AG10803 (cell line): ENCODE measurements at regions not wholly inside any gene's neighbourhood (a gene's known extent, or its start where the extent isn't known, plus 50 kb on each side); places are given as distances from the start of the nearest gene placed in this dataset.

Source experiments
- DNase-seq: peaks from one replicate; pipeline ENCODE4 v3.0.0; 2010; ENCODE audit warnings: low read depth
- H3K4me3 ChIP-seq: 2 replicates; pipeline ENCODE4 v1.5.1; 2011; ENCODE audit warnings: mild to moderate bottlenecking, low read length, control low read depth
- TF ChIP-seq, protein P1 (sequence below): conservative IDR thresholded peaks from 2 replicates; pipeline ENCODE4 v1.5.1; 2011; ENCODE audit warnings: mild to moderate bottlenecking, low read length, control low read depth, inconsistent platforms

DNA sequence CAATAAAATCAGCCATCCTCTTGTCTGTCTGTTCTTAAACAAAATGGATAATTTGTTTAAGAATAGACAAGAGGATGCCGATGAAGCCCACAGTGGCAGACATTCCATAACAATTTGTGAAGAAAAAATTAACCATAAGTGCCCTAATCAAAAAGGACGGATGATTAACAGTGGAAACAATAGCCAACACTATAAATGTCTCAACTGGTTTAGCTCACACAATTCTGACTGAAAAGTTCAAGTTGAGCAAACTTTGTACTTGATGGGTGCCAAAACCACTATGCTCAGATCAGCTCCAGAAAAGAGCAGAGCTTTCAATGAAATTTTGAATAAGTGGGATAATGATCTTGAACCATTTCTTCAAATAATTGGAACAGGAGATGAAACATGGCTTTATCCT, 202.2 kb upstream of the OR4E1 start:
- DNase-seq = no peak
- no peak overlapping the region for H3K4me3 ChIP-seq
- TF ChIP-seq, protein P1, sequence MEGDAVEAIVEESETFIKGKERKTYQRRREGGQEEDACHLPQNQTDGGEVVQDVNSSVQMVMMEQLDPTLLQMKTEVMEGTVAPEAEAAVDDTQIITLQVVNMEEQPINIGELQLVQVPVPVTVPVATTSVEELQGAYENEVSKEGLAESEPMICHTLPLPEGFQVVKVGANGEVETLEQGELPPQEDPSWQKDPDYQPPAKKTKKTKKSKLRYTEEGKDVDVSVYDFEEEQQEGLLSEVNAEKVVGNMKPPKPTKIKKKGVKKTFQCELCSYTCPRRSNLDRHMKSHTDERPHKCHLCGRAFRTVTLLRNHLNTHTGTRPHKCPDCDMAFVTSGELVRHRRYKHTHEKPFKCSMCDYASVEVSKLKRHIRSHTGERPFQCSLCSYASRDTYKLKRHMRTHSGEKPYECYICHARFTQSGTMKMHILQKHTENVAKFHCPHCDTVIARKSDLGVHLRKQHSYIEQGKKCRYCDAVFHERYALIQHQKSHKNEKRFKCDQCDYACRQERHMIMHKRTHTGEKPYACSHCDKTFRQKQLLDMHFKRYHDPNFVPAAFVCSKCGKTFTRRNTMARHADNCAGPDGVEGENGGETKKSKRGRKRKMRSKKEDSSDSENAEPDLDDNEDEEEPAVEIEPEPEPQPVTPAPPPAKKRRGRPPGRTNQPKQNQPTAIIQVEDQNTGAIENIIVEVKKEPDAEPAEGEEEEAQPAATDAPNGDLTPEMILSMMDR = no peak

DNA sequence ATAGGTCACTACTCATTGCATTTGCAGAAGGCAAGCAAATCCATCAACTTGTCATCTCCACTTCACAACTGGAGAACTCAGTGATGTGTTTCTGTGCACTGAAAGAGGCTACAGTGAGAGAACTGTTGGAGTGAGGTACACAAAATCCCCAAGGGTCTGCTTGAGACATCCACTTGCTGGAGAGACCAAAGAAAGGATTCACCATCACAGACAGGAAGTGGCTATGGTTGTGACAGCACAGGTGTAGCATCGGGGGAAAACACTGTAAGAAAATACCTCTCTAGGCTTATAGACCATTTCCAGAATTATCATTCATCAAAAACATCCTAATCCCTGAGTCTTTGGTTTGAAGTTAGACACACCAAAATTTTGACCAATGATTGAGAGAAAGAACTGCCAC, 201.3 kb upstream of the OR4E1 start:
- TF ChIP-seq, protein P1 = no peak
- H3K4me3 ChIP-seq = no peak overlapping the region
- no peak for DNase-seq

DNA sequence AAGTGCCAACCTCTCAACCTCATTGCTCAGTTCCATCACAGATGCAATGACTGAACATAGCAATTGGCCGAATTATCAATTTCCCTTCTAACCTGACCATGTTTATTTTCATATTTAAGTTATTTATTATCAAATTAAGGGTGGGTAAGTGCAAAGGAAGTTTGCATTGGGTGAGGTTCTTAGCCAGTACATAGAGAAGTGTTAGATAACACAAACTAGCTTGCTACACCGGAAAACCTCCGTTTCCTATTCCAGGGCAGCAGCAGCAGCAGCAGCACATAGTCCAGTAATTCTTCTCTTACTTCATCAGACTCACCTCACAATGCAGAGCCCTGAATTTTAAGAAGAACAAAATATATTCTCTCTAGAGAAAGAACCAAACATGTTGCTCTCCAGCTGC, 200.5 kb upstream of the OR4E1 start:
- TF ChIP-seq, protein P1 = no peak
- H3K4me3 ChIP-seq = no peak overlapping the region
- DNase-seq = no peak

DNA sequence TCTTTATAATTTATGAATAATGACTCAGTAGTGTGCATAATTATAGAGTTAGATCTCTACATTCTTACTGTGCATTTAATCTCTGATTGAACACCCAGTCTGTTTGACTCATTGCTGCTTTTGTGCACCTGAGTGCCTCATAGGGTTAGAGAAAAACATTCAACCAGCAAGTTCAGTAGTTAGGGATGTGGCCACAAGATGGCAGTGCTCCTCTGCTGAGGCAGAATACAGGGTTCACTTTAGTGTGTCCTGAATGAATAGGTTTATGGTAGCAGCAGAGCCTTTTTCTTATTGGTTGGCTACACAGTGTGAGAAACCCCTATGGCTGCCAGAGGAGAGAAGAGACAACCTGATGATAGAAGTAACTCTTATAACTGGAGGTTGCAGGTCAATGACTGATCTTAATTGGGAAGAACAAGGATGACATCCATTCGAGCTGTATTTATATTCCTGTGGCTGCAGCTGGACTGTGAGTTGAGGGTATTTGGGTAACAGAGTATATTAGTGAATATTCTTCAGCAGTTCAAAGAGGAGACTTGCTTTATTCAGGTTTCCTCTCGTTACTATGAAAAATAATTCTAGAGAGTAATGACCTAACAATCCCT, 194.9 kb upstream of the OR4E1 start:
- peak; percentile 8 for DNase-seq
- TF ChIP-seq, protein P1 = peak; percentile 54
- no peak overlapping the region for H3K4me3 ChIP-seq

DNA sequence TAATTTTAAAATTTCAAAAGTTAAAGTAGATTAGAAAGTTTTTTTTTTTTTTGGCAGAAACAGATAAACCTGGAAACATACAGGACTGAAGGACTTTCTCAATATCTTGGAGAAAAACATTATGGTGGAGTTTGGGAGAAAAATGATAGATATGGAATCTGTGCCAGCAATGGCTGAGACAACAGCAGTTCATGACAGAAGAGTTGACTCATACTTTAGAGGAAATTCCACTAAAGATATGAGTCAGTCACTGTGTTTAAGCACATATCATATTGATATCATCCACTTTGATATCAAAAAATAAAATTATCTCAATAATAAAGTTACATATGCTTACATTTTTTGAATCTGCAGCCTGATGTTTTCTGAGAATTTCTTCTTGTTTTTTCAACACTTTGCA, 193.9 kb upstream of the OR4E1 start:
- DNase-seq = no peak
- TF ChIP-seq, protein P1 = no peak

DNA sequence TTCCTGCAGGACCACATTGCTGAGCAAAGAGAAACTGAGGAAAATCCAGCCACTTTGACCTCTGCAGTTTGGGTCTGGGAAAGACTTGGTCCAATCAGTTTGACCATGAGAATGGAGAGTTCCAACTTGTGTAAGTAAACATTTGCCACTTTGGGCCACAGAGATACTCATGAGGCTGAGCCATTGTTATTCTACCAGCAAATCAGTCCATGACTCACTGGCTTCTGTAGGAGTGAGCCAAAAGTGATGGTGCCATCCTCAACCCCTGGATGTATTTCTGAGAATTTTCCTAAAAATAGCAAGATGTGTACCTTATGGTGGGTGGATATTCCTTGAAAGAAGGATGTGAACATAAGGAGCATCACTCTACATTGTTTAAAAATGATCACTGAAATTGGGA, 192.9 kb upstream of the OR4E1 start:
- DNase-seq = no peak
- no peak overlapping the region for H3K4me3 ChIP-seq
- TF ChIP-seq, protein P1 = no peak

More for the DNA sequence above, 193.9 kb upstream of the OR4E1 start:
- no peak overlapping the region for H3K4me3 ChIP-seq

DNA sequence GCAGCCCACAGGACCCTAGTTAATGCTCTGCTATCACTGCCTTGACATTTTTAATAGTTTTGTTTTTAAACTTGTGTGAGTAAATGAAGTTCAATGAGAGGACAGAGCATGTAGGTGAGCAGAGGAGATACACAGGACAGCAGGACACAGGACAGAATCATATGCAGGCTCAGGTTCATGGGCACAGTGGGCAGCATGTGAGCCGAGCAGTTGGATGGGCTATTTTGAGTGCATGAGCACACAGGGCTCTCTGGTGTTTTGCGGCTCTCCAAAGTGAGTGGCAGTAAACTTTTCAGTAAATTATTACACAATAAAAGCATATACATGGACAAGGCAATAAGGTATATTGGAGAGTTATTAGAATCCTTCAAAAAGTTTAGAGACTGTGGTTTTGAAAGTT, 189.7 kb upstream of the OR4E1 start:
- TF ChIP-seq, protein P1 = no peak
- no peak for DNase-seq
- no peak overlapping the region for H3K4me3 ChIP-seq
